IPS DF 6.9 (cell line): ENCODE measurements at regions not wholly inside any gene's neighbourhood (a gene's known extent, or its start where the extent isn't known, plus 50 kb on each side); places are given as distances from the start of the nearest gene placed in this dataset.

Experiments used
- DNase-seq: peaks from one replicate; pipeline ENCODE4 v3.0.0-alpha.2; 2013; ENCODE audit warnings: low read depth, low spot score
- H3K27ac ChIP-seq: one replicate; pipeline ENCODE4 v1.5.1; 2013; ENCODE audit warnings: low read length, control low read depth
- H3K27me3 ChIP-seq: 2 replicates; pipeline ENCODE4 v1.6.1; 2013; ENCODE audit warnings: mild to moderate bottlenecking, low read length; ENCODE audit not compliant: control insufficient read depth, insufficient read depth
- H3K36me3 ChIP-seq: 2 replicates; pipeline ENCODE4 v1.6.1; 2013; ENCODE audit warnings: low read length; ENCODE audit not compliant: control insufficient read depth, insufficient read depth
- H3K4me1 ChIP-seq: 2 replicates; pipeline ENCODE4 v1.6.1; 2013; ENCODE audit warnings: low read length; ENCODE audit not compliant: control insufficient read depth, insufficient read depth
- H3K4me3 ChIP-seq: 2 replicates; pipeline ENCODE4 v1.5.1; 2013; ENCODE audit warnings: mild to moderate bottlenecking, low read length
- H3K9me3 ChIP-seq: 2 replicates; pipeline ENCODE4 v1.6.1; 2013; ENCODE audit warnings: low read length, inconsistent platforms; ENCODE audit not compliant: control insufficient read depth, insufficient read depth
- WGBS: extraction: QIAGEN DNeasy Blood & Tissue Kit; methylation state at CpG from one replicate; pipeline ENCODE4 v1.1.7; 2013; ENCODE audit warnings: mixed read lengths, missing lambda C conversion rate; ENCODE audit not compliant: insufficient read length, insufficient coverage; 5-methylcytosine and 5-hydroxymethylcytosine counted together

DNA sequence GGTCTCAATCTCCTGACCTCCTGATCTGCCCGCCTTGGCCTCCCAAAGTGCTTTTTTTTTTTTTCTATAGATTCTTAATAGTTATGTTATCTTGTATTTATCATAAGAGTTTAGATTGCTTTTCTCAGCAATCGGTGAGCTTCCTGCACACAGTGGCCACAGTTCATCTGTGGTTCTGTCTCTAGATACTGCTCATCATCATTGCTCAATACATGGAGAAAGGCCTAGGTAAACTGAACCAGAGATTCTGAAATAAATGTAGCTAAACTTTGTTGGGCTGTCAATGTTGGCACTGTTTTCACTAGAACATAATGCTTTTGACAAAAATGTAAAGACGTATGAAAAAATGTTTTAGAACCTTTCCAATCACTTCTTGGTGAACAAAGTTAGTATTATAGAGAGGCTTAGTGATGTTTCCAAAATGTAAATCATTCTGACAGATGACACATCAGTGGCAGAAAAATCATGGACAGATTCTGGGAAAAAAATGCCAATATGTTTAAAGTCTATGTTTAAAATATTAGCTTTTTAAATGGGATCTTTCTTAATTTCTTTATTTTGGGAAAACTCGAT is 50.0 kb upstream of the LIMCH1 start:
- no peaks in the 10 kb centered on the region for H3K9me3 ChIP-seq
- no CpG with 5 or more reads among the region's 4 CpGs for WGBS
- no peak for DNase-seq
- no peak overlapping the region for H3K4me3 ChIP-seq
- no peaks in the 10 kb centered on the region for H3K27me3 ChIP-seq
- H3K36me3 ChIP-seq, result no peaks in the 10 kb centered on the region
- H3K4me1 ChIP-seq, result no peaks in the 10 kb centered on the region
- H3K27ac ChIP-seq, result no peak overlapping the region
